ENCODE measurements at regions not wholly inside any gene's neighbourhood (a gene's known extent, or its start where the extent isn't known, plus 50 kb on each side); places are given as distances from the start of the nearest gene placed in this dataset.
"Not testable (repeated sequence)": the region's sequence is repeated elsewhere in the genome, so short reads cannot be mapped to it uniquely, and the experiment has no call there.

GRCh38 chr2:66109419-66109818, 325.5 kb upstream of the MEIS1 start:
- TF ChIP-seq CTCF (conservative IDR thresholded peaks at IDR 0.05) = no peak
- no peak overlapping the region for H3K27ac Mint-ChIP-seq (ENCODE audit: unreplicated experiment)

GRCh38 chr2:66105066-66105753, 329.7 kb upstream of the MEIS1 start:
- Mint-ChIP-seq H3K4me3 (no peak overlapping the region), H3K36me3 (ENCODE audit: low read depth) (no peaks in the 10 kb centered on the region), H3K9me3 (no peaks in the 10 kb centered on the region), H3K27me3 (ENCODE audit: low read depth) (no peaks in the 10 kb centered on the region), H3K4me1 (peaks cover 11% of the 10 kb centered on the region), H3K27ac (ENCODE audit: unreplicated experiment) (no peak overlapping the region)
- no peak for DNase-seq (ENCODE audit: low read depth, low spot score)
- no peak for TF ChIP-seq CTCF (conservative IDR thresholded peaks at IDR 0.05)

More at GRCh38 chr2:66109419-66109818, 325.5 kb upstream of the MEIS1 start:
- no peak for DNase-seq (ENCODE audit: low read depth, low spot score)
- H3K36me3 Mint-ChIP-seq (ENCODE audit: low read depth) = no peaks in the 10 kb centered on the region
- no peaks in the 10 kb centered on the region for H3K27me3 Mint-ChIP-seq (ENCODE audit: low read depth)
- H3K4me3 Mint-ChIP-seq = no peak overlapping the region
- no peaks in the 10 kb centered on the region for H3K9me3 Mint-ChIP-seq
- peaks cover 20% of the 10 kb centered on the region for H3K4me1 Mint-ChIP-seq

- DNase-seq (ENCODE audit: low read depth, low spot score) = no peak
- no peaks in the 10 kb centered on the region for H3K36me3 Mint-ChIP-seq (ENCODE audit: low read depth)
- peaks cover 11% of the 10 kb centered on the region for H3K4me1 Mint-ChIP-seq
- H3K27me3 Mint-ChIP-seq (ENCODE audit: low read depth) = no peaks in the 10 kb centered on the region
- TF ChIP-seq CTCF (conservative IDR thresholded peaks at IDR 0.05) = no peak
- H3K27ac Mint-ChIP-seq (ENCODE audit: unreplicated experiment) = no peak overlapping the region
- no peak overlapping the region for H3K4me3 Mint-ChIP-seq
- no peaks in the 10 kb centered on the region for H3K9me3 Mint-ChIP-seq
Observed at GRCh38 chr2:66103581-66103980, 331.3 kb upstream of the MEIS1 start.

GRCh38 chr2:66101206-66101605, 333.7 kb upstream of the MEIS1 start:
- Mint-ChIP-seq H3K4me1 (peaks cover 11% of the 10 kb centered on the region), H3K27me3 (ENCODE audit: low read depth) (no peaks in the 10 kb centered on the region), H3K27ac (ENCODE audit: unreplicated experiment) (no peak overlapping the region), H3K4me3 (no peak overlapping the region), H3K36me3 (ENCODE audit: low read depth) (no peaks in the 10 kb centered on the region), H3K9me3 (no peaks in the 10 kb centered on the region)
- no peak for TF ChIP-seq CTCF (conservative IDR thresholded peaks at IDR 0.05)
- no peak for DNase-seq (ENCODE audit: low read depth, low spot score)

- no peak overlapping the region for H3K4me3 Mint-ChIP-seq
- no peak for DNase-seq (ENCODE audit: low read depth, low spot score)
- TF ChIP-seq CTCF (conservative IDR thresholded peaks at IDR 0.05) = peak; percentile 38
- no peaks in the 10 kb centered on the region for H3K36me3 Mint-ChIP-seq (ENCODE audit: low read depth)
- H3K27me3 Mint-ChIP-seq (ENCODE audit: low read depth) = no peaks in the 10 kb centered on the region
- no peaks in the 10 kb centered on the region for H3K4me1 Mint-ChIP-seq
- H3K9me3 Mint-ChIP-seq = no peaks in the 10 kb centered on the region
- H3K27ac Mint-ChIP-seq (ENCODE audit: unreplicated experiment) = no peak overlapping the region
Observed at GRCh38 chr2:66095820-66096345, 339.0 kb upstream of the MEIS1 start.

- not testable (repeated sequence) for H3K27ac Mint-ChIP-seq (ENCODE audit: unreplicated experiment); H3K27me3 Mint-ChIP-seq (ENCODE audit: low read depth); H3K36me3 Mint-ChIP-seq (ENCODE audit: low read depth); H3K4me1 Mint-ChIP-seq; H3K4me3 Mint-ChIP-seq; H3K9me3 Mint-ChIP-seq; DNase-seq (ENCODE audit: low read depth, low spot score)
Observed at GRCh38 chr2:66094689-66095088, 340.2 kb upstream of the MEIS1 start.

Measured in neural crest cell (in vitro differentiated cells).